H1 (cell line): ENCODE measurements at regions not wholly inside any gene's neighbourhood (a gene's known extent, or its start where the extent isn't known, plus 50 kb on each side); places are given as distances from the start of the nearest gene placed in this dataset.

Experiments
- POLR2AphosphoS5 ChIP-seq: IDR thresholded peaks from 2 replicates; pipeline ENCODE4 v1.6.1; 2011; ENCODE audit warnings: low read depth, low read length
- RFX5 ChIP-seq: IDR thresholded peaks from 2 replicates; pipeline ENCODE4 v1.6.1; 2011; ENCODE audit warnings: low read depth, low read length, improper control_type of control experiment, borderline replicate concordance

GRCh38 chr12:112680993-112681392 is 110.6 kb upstream of the RPH3A start:
- TF ChIP-seq RFX5, result no peak
- no peak for TF ChIP-seq POLR2AphosphoS5
